HG03521 (cell line): ENCODE measurements at regions not wholly inside any gene's neighbourhood (a gene's known extent, or its start where the extent isn't known, plus 50 kb on each side); places are given as distances from the start of the nearest gene placed in this dataset.

Source experiments
- ATAC-seq: cut with Tn5 transposase; IDR thresholded peaks from one replicate; pipeline ENCODE4 v1.9.1; 2021; ENCODE audit warnings: mild to moderate bottlenecking, moderate library complexity; ENCODE audit not compliant: unreplicated experiment

DNA sequence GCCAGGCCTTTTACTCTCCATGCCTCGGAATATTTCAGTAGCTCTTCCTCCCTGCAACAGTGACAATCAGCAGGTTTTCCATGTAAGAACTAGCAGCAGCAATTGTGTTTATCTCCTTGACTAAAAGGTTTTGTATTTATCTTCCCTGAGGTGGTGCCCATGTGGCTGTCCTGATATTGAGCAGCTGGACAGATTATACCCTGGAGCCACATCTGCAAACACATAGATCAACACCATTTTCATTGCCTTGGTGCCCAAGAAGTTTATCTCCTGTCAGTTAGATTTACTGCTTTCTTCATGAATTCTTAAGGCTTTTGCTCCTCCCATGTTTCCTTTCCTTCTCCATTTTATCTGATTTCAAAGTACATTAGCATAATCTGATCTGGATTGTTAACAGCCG, 378.4 kb downstream of the SPATA31D1 start:
- ATAC-seq, result no peak

DNA sequence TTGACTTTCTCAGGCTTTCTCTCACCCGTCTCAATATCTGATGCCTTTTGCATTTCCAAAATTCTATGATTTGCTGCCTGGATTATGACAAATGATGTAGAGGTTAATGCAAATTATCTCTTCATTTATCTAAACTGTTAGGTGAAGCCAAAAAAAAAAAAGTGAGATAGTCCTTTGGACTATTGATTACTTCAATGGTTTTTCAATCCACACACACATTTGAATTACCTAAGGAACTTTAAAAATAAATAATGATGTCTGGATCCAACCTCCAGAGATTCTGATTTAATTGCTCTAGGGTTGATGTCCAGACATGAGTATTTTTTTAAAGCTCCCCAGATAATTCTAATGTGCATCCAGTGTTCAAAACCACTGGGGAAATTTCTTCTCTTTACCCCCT, 379.4 kb downstream of the SPATA31D1 start:
- ATAC-seq, result no peak

DNA sequence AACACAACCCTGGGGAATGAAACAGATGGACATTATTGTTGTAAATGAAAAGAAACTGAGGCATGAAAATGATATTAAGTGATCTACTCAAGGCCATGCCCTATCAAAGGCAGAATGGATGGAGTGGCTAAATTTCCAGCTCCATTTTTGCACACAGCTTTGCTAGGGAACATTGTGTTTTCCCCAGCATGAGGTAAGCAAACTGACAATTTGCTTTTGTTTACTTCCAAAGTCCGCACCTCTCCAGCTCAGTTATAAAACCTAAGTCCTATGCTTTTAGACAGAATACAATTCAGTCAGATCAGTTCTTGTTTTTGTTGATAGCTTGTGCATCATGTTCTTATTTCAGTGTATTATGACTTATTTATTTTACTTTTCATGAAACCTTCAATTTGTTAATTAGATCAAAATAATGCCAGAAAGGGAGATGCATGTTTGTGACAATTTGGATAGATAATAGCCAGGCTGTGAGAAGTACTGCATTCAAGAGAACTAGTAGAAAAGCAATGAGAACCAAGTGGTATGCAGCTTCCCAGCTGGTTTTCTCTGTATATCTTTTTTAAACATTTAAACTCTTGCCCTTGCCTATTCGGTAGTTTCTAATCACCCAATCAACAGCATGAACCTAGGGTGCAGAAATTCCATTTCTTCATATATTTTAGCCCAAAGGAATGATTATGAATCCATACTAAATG, 380.8 kb downstream of the SPATA31D1 start:
- no peak for ATAC-seq

DNA sequence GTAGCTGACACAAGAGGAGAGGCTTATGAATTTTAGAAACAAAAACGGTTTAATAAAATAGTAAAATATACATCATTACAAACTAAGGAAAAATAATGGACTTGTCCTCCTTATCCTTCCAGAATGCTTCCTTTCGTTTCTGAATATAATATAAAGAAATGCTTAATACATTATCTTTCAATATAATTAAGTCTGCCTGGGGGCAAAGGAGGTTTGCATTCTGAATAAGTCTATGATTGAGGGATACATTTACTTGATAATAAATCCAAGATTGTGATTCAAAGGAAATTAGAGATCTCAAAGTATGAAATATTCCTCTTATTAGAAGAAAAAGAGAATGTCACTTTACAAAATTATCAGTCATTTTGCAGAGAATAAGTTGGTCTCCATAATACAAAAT, 386.5 kb downstream of the SPATA31D1 start:
- ATAC-seq, result no peak

DNA sequence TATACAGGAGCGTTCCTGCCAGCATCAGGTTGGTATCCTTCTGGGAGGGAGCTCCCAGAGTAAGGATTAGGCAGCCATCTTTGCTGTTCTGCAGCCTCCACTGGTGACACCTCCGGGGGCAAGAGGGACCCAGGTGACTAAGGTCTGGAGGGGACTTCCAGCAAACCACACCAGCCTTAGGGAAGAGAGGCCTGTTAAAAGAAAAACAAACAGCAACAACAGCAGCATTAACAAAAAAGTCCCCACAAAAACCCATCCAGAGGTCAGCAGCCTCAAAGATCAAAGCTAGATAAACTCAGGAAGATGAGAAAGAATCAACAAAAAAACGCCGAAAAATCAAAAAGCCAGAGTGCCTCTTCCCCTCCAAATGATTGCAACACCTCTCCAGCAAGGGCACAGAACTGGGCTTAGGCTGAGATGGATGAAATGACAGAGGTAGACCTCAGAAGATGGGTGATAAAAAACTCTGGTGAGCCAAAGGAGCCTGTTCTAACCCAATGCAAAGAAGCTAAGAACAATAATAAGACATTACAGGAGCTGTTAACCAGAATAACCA, 388.2 kb downstream of the SPATA31D1 start:
- no peak for ATAC-seq

DNA sequence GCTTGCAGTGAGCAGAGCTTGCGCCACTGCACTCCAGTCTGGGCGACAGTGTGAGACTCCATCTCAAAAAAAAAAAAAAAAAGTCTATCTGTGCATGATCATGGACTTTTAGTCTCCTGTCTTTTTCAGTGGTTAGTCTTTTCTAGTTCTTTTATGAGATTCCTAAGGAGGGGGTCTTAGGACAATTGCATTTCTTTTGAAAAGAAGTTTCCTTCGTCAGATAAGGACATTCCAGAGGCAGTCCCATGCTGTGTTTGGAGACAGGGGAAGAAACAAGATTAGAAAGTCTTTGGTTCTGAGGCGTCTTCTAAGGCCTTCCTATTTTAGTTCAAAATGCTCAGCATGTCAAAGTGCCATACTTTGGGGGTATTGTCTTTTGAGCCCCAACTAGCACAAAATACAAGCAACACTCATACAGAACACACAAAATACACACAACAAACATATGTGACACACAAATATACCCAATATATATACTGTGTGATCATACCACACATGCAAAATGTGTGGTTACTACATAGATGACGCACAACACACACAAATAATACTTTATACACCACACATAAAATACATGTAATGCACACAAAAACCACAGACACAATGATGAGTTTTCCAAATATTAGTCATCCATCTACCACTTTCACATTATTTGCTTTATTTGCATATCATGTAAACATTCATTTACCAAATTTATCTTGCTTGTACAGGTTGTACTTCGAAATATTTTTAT, 394.5 kb downstream of the SPATA31D1 start:
- ATAC-seq, result no peak

DNA sequence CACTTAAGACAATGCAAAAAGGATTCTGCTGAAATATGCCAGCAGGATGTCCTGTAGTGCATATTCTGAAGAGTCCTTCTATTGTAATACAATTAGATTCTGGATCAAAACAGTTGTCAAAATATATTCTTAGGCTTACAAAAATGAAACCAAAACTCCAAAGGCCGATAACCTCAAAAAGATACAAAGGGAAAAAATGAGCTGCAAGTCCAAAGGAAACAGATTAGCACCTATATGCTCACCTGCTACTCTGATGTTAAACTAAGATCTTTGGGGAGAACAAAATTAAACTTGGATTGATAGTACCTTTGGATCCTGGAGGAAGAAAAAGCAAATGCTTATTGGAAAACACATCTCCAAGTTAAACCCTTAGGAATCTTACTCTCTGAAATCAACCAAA, 397.1 kb downstream of the SPATA31D1 start:
- ATAC-seq, result no peak

DNA sequence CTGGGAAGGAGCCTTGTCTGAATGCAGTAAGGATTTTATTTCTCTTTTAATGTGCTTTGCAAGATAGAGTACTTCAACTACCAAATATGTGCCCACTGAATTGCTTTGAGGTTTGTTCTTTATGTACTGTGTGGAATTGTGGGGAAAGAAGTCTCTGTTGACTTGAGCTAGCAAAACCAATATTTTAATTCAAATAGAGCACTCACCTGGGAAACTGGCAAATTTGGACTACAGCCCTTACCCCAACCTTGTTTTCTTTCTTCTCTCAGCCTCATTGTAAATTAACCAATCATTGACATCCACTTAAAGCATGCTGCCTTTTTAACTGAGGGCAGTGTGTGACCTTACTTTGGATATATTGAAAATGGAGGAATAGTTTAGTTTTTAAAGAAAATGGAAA, 409.0 kb downstream of the SPATA31D1 start:
- ATAC-seq, result no peak

DNA sequence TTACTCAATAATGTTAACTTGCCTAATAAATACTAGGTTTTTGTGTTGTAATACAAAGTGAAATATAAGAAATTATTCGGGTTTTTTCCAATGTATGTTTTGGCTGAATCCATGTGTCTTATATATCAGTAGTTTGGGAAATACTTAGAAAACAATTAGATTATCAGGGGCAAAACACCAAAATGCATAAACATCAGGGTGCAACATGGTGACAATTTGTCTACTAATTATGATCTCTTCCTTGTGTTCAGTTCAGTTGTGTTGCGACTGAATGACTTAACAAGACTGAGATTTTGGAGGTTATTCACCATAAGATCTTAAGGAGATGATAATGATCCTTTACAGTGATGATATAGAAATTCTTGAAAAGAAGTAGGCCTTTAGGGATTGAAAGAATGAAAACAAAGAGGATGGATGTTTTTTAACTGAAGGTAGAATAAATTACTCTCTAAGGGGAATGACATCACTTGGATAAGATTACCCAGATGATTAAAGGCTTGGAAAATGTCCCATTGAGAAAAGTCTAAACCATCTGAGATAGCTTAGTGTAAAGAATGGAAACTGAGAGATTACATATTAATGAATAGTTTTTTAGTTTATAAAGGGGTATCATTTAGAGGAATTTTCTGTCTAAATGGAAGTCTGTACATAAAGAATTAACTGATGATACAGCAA, 415.8 kb downstream of the SPATA31D1 start:
- ATAC-seq, result no peak

DNA sequence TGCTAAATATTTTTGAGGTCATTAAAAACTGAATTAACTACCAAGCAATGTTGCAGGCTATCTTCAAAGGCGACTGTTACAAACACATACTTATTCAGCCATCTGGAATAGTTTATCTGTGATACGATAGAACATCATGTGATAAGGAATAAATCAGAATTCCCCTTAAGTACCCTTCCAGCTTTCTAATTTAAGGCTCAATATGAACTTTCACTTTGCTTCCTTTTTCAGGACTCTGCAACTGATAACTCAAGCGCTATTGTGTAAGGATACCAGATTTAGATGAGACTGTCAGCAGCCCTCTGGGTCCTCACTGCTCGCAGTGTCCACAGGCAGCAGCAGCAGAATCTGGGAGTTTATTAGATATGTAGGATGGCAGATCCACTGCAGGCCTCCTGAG, 416.3 kb downstream of the SPATA31D1 start:
- no peak for ATAC-seq

DNA sequence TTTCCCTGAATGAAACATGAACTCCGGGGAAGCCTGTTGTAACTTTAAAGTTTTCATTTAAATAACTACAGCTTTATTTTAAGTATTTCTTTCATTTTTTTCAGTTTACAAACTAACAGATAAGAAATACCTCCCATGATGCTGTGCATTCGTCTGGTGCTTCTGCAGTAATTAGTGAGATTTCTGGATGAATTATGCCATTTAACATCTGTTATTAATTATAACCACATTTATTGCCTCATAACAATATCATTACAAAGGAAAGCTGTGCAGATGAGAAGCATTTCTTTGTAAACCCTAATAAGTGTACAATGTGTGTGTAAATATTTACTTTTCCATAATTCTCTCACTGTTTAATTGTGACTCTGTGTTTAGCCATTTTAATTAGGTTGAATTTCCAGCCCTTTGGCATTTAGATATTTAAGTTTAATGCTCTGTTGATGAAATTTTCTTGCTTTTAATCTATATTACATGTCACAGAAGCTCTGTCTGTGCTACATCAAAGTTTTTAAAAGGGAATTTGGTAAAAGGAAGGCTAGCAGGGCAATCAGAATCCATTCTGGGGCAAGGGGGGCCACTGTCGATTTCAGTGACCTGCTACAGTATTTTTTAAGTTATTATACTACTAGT, 418.0 kb downstream of the SPATA31D1 start:
- ATAC-seq, result no peak

DNA sequence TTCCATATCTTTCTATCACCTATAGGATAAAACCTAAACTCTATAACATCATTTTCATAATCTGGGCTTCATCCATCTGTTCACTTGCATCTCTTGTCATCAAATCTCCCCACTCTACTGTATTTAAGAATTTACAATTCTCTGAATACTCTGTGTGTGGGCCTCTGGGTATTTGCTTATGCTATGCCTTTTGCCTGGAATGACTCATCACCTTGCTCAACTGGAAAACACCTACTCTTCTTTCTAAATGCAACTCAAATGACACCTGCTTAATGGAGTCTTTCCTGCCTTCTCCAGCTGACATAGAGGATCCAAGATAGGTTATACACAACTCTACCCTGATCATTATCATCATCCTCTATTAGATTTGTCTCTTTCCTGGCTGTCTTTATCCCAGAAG, 421.7 kb downstream of the SPATA31D1 start:
- ATAC-seq, result peak; percentile 72

DNA sequence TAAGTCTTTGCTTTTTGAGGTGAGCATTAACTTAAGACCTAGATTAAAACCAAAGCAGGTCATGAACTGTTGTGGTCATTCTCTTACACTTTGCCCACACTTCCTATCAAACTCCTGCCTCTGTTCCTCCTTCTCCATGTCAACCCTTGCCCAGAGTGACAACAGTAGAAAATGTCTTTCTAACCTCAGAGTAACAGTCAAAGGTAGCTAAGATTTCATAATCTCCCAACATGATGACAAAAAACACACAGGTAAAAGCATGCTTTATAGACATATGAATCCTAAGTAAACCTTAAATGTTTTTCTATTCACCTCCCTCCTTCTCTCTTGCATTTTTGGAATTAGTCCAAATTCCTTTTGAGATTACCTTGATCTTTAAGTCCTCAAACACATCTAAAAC, 422.3 kb downstream of the SPATA31D1 start:
- peak; percentile 9 for ATAC-seq

DNA sequence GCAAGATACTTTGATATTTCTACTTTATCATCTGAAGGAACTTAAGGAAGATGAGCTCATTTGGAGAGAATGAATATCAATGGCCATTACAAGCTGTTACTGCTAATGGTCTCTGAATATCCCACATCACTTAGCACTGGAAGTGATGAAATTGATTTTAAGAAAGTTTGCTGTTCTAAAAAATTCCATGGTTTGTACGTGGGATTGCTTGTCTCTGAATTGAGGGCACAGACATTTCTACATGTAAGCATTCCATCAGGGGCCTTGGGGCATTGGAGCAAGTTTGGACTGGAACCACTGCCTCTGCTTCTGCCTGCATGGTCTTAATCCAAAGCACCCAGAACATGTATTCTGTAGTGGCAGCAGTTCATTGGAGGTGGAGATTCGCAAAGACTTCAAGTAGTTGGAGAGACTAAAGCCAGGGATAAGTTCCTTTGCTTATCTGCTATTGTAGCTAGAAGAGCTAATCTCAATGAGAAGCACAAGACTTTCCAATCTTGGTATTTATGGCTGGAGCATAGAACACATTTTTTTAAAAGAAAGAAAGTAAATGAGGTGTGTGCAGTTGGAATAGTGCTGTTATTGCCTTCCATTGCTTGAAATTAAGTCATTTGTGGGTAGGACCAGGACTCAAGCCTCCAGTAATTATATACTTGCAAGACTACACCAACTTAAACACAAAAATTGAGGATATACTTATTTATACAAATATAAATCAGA, 424.2 kb downstream of the SPATA31D1 start:
- ATAC-seq, result no peak

DNA sequence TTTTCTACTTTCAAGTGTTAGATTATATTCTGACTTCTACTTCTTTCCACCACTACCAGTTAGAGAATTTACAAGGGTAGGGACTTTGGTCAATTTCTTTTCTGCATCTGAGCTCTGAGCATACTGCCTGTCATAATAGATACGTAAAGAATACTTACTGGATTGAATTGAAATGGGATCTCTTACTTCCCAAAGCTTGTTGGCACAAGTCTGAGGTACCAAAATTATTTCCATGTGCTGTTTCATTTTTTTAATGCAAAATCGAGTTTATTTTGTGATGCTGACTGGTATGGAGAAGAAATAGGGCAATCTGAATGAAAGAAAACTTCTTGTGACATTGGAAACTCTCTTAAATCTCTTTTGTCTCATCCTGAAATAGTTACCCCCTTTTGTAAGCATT, 428.9 kb downstream of the SPATA31D1 start:
- no peak for ATAC-seq

DNA sequence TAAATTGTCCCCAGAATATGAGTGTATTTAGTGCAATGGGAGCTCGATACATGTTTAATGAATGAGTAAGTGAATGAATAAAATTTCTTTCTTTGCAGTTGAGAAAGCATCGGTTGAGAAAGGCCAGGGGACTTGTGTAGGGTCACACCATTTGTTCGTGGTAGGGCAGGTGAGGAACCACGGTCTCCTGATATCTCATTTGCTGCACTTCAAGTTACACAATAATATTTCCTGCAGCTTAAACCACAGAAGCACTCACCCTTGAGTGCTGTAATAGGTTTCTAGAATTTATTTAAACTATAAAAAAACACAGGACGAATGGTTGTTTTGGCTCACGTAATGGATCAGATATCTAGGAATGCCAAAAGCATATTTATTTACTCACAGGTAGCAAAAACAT, 429.8 kb downstream of the SPATA31D1 start:
- ATAC-seq, result no peak

DNA sequence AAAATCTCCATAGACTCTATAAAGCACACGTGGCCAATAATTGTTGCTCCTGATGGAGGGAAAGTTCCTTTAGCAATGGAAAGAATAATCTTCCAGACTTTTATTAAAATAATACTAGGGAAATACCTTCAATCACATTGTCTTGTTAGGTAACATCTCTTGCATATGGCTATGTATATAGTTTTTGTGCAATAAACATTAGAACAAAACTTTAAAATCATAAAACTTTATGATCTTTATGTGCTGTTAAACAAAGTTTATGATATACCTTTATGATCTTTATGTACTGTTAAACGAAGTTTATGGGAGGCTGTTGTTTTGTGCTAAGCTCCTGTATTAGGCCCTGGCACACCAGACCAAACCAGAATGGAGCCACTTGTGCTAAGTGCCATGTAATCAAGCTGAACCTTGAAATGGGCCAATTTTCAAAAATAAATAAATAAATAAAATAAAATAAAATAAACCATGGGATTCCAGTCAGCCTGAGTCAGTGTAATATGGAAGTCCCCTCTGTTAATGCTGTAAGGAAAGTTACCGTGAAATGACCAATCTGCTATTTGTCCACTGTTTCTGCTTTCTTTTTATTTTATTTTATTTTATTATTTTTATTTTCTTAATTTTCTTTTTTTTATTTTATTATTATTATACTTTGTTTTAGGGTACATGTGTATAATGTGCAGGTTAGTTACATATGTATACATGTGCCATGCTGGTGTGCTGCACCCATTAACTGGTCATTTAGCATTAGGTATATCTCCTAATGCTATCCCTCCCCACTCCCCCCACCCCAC, 431.3 kb downstream of the SPATA31D1 start:
- ATAC-seq, result no peak

DNA sequence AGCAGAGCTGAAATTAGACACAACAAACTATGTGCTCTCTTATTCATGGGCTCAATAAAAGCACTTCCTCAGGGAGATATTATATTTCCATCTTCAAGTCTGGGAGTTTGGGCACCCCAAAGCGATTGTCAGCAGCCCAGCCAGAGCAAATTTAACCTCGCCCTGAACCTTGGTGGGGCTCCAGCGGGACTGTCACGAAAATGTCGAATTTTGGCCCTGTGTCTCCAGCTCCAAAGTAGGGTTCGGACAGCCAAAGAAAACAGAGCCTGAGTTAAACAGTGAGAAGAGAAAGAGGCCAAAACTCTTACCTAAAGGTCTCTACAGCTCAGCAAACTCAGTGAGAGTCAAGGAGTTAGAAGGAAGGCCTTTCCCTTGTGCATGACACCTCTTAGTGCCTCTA, 432.9 kb downstream of the SPATA31D1 start:
- no peak for ATAC-seq

DNA sequence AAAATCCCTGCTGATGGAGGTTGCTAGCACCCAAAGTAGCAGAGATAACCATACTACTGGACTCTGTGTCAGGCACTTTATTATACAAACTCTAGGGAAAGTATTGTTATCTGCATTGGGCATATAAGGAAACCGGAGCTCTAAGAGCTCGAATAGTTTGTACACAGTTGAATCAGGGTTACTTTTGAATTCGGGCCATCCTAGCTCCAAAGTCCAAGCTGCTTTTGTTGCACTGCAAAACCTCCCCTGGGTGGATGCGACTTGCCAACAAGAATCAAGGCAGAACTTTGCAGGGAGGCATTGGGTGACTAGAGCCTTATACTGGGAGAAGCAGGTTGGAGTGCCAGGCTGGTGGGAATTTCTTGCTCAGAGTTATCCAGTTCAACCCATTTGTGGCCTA, 435.1 kb downstream of the SPATA31D1 start:
- no peak for ATAC-seq

DNA sequence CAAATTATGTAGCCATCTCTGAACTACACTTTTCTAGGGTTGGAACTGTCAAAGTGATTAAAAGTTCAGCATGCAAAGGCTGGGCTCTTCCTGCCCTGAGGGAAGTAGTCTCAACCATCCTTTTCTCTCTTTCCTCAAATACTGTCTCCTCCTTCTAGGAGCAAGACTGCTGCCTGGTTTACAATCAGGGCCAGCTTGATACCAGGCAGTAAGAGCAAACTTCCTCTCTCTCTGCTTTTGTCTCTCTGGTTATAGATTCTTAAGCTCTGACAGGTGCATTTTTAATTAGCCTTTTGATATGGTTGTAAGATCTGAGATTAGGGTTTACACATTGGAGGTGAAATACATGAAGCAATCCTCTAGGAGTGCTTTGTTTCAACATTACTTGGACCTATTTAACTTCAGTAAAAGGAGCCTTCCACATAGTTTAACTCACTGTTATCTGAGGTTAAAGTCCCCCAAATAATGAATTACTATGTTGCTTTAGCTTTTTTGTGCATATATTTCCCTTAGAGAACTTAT, 436.1 kb downstream of the SPATA31D1 start:
- ATAC-seq, result no peak
